Esophagus squamous epithelium (tissue), 5 donors: ENCODE measurements at regions not wholly inside any gene's neighbourhood (a gene's known extent, or its start where the extent isn't known, plus 50 kb on each side); places are given as distances from the start of the nearest gene placed in this dataset.

ENCODE experiments used
- DNase-seq: peaks from one replicate; lab custom pipeline; 2025; lab: John Stamatoyannopoulos, UW
- H3K27ac ChIP-seq, 4 donors: fragments of 200-600 bp; sonication (generic); one replicate each; pipeline ENCODE4 v1.5.1; 2016 to 2019; ENCODE audit warnings: mild to moderate bottlenecking in 1 of 4
- H3K27me3 ChIP-seq, 4 donors: fragments of 200-600 bp; sonication (generic); 1 replicate in 3 of 4; 2 replicates in 1 of 4; pipeline versions ENCODE4 v1.5.1 to v1.6.0; 2017 to 2021; ENCODE audit warnings: antibody characterized with exemption in 1 of 4
- H3K36me3 ChIP-seq, 3 donors: fragments of 200-600 bp; sonication (generic); one replicate each; pipeline ENCODE4 v1.5.1; 2016 to 2019
- H3K4me1 ChIP-seq, 3 donors: fragments of 200-600 bp; sonication (generic); one replicate each; pipeline ENCODE4 v1.5.1; 2017 to 2019
- H3K4me3 ChIP-seq, 4 donors: fragments of 200-600 bp; sonication (generic); 1 replicate in 3 of 4; 2 replicates in 1 of 4; pipeline ENCODE4 v1.5.1; 2016 to 2019; ENCODE audit warnings: mild to moderate bottlenecking in 2 of 4, moderate library complexity in 1 of 4
- H3K9me3 ChIP-seq, 3 donors: fragments of 200-600 bp; sonication (generic); one replicate each; pipeline ENCODE4 v1.5.1; 2016 to 2019
- POLR2A ChIP-seq, 4 donors: fragments of 450-650 bp; IDR thresholded peaks; one replicate each; pipeline ENCODE4 v1.6.1; 2017; ENCODE audit warnings: antibody characterized with exemption in 4 of 4, mild to moderate bottlenecking in 4 of 4, moderate library complexity in 3 of 4
- WGBS, 2 donors: methylation state at CpG; one replicate each; pipeline ENCODE4 v1.1.5; 2018; 5-methylcytosine and 5-hydroxymethylcytosine counted together
- intact Hi-C: fragments of 100-400 bp; cut with DNase I; formaldehyde crosslinking; loops from one replicate; pipeline ENCODE4 v1.15.0; 2022
- TF ChIP-seq, protein P1 (sequence below), 6 experiments: fragments of 450-650 bp in 4 of 6; fragments of 200-600 bp in 2 of 6; sonication (generic) in 2 of 6; IDR thresholded peaks; one replicate each; pipeline ENCODE4 v1.5.1; 2016 to 2019; ENCODE audit warnings: antibody characterized with exemption in 6 of 6, mild to moderate bottlenecking in 4 of 6, moderate library complexity in 4 of 6
- donor health status: DM: yes; HTN: yes; CAD: no.

DNA sequence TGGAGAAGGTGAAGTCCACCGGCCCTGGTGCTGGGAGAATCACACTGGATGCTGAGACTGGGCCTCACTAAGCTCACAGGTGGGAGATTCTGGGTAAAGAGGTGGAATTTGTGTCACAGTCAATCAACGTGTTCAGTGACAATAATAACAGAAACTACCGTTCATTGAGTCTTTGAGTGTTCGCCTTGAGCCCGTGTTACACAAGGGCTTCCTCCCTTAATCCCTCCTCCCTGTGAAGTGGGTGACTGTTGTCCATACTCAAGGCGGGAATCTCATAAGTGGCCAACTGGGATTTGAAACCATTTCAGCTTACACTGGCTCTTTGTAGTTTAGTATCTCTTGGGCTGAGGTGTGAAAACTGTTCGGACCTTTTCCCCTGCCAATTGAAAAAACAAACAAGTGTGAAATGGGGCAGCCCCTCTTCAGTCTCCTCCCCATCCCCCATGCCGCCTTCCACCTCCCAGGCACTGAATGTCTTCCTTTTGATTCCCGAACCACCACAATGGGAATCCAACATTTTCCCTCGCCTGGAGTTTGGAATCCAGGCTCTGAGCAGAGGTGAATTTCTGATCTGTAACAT is 502.4 kb downstream of the MIAT start:
- no peak overlapping the region for H3K4me3 ChIP-seq
- WGBS, 2 donors = 82 to 89% methylated on average over 10 of the region's 10 CpGs
- no peak overlapping the region for H3K27ac ChIP-seq
- TF ChIP-seq POLR2A (IDR thresholded peaks at IDR 0.05) = no peak
- TF ChIP-seq, protein P1, sequence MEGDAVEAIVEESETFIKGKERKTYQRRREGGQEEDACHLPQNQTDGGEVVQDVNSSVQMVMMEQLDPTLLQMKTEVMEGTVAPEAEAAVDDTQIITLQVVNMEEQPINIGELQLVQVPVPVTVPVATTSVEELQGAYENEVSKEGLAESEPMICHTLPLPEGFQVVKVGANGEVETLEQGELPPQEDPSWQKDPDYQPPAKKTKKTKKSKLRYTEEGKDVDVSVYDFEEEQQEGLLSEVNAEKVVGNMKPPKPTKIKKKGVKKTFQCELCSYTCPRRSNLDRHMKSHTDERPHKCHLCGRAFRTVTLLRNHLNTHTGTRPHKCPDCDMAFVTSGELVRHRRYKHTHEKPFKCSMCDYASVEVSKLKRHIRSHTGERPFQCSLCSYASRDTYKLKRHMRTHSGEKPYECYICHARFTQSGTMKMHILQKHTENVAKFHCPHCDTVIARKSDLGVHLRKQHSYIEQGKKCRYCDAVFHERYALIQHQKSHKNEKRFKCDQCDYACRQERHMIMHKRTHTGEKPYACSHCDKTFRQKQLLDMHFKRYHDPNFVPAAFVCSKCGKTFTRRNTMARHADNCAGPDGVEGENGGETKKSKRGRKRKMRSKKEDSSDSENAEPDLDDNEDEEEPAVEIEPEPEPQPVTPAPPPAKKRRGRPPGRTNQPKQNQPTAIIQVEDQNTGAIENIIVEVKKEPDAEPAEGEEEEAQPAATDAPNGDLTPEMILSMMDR (IDR thresholded peaks at IDR 0.05) = no peak
- H3K4me1 ChIP-seq = no peaks in the 10 kb centered on the region
- H3K36me3 ChIP-seq = no peaks in the 10 kb centered on the region
- DNase-seq = no peak
- intact Hi-C loops = no loop called here
- H3K9me3 ChIP-seq = no peaks in the 10 kb centered on the region
- H3K27me3 ChIP-seq = peaks cover 0 to 35% (median 0%) of the 10 kb centered on the region in 4 donors

DNA sequence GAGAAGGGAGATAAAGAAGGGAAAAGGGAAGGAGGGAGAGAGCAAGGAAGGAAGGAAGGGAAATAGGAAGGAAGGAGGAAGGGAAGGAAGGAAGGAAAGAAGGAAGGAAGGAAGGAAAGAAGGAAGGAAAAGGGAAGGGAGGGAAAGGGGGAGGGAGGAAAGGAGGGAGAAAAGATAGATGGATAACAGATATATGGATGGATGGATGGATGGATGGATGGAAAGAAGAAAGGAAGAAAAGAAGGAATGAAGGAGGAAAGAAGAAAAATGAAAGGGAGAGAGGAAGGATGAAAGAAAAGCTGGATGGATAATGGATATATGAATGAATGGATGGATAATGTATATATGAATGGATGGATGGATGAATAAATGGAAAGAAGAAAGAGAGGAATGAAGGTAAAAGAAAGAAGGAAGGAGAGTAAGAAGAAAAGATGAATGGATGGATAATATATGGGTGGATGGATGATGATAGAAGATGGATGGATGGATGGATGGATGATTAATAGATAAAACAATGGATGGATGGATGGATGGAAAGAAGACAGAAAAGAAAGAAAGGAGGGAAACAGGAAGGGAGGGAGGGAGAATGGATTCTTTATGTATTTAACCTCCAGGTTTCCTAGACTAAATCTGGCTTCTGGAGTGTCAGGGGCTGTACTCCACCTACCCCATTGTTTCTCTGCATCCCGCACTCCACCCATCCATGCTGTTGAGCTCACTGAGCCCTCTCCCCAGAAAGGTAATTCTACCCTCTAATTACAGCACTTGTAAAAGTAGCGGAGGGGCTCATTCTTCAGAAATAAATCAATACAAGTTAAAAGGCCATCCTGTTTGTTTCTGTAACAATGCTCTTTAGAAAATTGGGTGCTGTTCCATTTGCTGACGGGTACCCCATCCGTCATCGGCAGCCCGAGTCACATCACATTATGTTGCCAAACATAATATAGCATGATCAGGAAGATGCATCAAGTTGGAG is 506.1 kb downstream of the MIAT start:
- WGBS, 2 donors = 60 to 74% methylated on average over 6 of the region's 6 CpGs
- no peak for DNase-seq
- TF ChIP-seq POLR2A (IDR thresholded peaks at IDR 0.05) = no peak
- TF ChIP-seq, protein P1 (IDR thresholded peaks at IDR 0.05) = no peak
- no peaks in the 10 kb centered on the region for H3K9me3 ChIP-seq
- intact Hi-C loops = no loop called here
- H3K27me3 ChIP-seq = peaks cover 0 to 28% (median 0%) of the 10 kb centered on the region in 4 donors
- H3K36me3 ChIP-seq = no peaks in the 10 kb centered on the region
- no peaks in the 10 kb centered on the region for H3K4me1 ChIP-seq
- H3K4me3 ChIP-seq = no peak overlapping the region
- no peak overlapping the region for H3K27ac ChIP-seq

DNA sequence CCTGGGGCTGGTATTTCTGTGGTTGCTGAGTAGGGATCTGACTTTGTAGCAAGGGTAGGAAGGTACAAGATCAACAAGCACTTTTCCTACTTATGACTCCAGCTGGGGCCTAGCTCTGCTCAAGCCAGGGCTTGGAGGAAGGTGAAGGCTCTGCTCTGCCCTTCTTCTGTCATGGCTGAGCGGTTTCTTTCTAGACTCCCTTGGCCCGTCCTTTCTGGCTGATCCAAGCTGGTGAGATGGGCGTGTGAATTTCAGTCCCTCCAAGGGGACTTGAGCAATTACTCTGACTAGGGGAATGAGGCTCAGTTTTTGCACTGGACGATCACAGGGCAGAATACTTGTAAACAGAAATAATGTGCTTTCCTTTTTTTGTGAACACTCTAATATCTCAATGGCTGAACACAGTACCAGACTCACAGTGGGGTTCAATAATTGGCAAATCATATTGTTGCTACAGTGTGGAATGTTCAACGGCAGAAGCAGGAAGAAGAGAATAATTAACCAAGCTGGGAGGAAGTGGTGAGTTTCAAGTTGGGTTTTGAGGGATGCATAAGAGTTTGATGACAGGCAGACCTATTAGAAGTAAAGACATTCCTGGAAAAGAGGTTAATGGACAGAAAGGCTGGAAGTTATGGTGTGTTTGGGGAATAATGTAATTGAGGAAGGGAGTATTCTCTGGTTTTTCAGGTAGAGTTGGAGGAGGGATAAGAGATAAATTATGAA is 507.6 kb downstream of the MIAT start:
- WGBS, 2 donors = 76 to 87% methylated on average over 5 of the region's 5 CpGs

DNA sequence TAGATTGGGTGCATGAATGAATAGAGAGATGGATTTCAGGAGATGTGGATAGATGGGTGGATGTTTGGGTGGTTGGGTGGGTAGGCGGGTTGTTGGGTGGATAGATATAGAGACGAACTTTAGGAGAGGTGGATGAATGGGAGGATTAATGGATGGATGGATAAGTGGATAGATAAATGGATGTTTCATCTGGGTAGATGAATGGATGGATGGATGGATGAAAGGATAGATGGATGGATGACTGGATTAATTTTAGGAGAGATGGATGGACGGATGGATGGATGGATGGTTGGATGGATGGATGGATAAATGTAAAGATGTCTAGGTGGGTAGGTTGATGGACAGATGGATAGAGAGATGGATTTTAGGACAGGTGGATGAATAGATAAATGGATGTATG is 511.3 kb downstream of the MIAT start:
- no peak overlapping the region for H3K27ac ChIP-seq
- TF ChIP-seq POLR2A (IDR thresholded peaks at IDR 0.05) = no peak
- TF ChIP-seq, protein P1 (IDR thresholded peaks at IDR 0.05) = no peak
- H3K9me3 ChIP-seq = no peaks in the 10 kb centered on the region
- DNase-seq = no peak
- peaks cover 0 to 3% (median 0%) of the 10 kb centered on the region in 4 donors for H3K27me3 ChIP-seq
- intact Hi-C loops = no loop called here
- WGBS, 2 donors = 58 to 73% methylated on average over 3 of the region's 3 CpGs
- no peak overlapping the region for H3K4me3 ChIP-seq
- no peaks in the 10 kb centered on the region for H3K36me3 ChIP-seq
- H3K4me1 ChIP-seq = no peaks in the 10 kb centered on the region

More for the DNA sequence above, 507.6 kb downstream of the MIAT start:
- Histone ChIP-seq H3K4me3 (no peak overlapping the region), H3K9me3 (no peaks in the 10 kb centered on the region), H3K27ac (no peak overlapping the region), H3K4me1 (no peaks in the 10 kb centered on the region), H3K36me3 (no peaks in the 10 kb centered on the region), H3K27me3 (peaks cover 0 to 25% (median 0%) of the 10 kb centered on the region in 4 donors)
- TF ChIP-seq, protein P1 (IDR thresholded peaks at IDR 0.05) = no peak
- TF ChIP-seq POLR2A (IDR thresholded peaks at IDR 0.05) = no peak
- intact Hi-C loops = no loop called here
- no peak for DNase-seq
